ENCODE measurements at regions not wholly inside any gene's neighbourhood (a gene's known extent, or its start where the extent isn't known, plus 50 kb on each side); places are given as distances from the start of the nearest gene placed in this dataset.
A peak's percentile ranks its signal among the peaks of the same experiment; 100 is the strongest.

GRCh38 chr11:45365961-45366618 lies 79.9 kb upstream of the SYT13 start:
- Histone ChIP-seq H3K27ac (no peak overlapping the region), H3K4me3 (no peak overlapping the region), H3K4me1 (peaks cover 0 to 9% of the 10 kb centered on the region in 2 donors), H3K27me3 (no peaks in the 10 kb centered on the region), H3K9me3 (no peaks in the 10 kb centered on the region), H3K36me3 (no peaks in the 10 kb centered on the region)
- no peak for DNase-seq (ENCODE audit: low spot score)
- TF ChIP-seq CTCF (IDR thresholded peaks at IDR 0.05): no peak

GRCh38 chr11:45362636-45363035 lies 76.5 kb upstream of the SYT13 start:
- H3K9me3 ChIP-seq: no peaks in the 10 kb centered on the region
- TF ChIP-seq CTCF (IDR thresholded peaks at IDR 0.05): no peak
- no peak overlapping the region for H3K4me3 ChIP-seq
- peaks cover 0 to 9% of the 10 kb centered on the region in 2 donors for H3K4me1 ChIP-seq
- H3K36me3 ChIP-seq: no peaks in the 10 kb centered on the region
- H3K27me3 ChIP-seq: no peaks in the 10 kb centered on the region
- no peak overlapping the region for H3K27ac ChIP-seq
- no peak for DNase-seq (ENCODE audit: low spot score)

DNA sequence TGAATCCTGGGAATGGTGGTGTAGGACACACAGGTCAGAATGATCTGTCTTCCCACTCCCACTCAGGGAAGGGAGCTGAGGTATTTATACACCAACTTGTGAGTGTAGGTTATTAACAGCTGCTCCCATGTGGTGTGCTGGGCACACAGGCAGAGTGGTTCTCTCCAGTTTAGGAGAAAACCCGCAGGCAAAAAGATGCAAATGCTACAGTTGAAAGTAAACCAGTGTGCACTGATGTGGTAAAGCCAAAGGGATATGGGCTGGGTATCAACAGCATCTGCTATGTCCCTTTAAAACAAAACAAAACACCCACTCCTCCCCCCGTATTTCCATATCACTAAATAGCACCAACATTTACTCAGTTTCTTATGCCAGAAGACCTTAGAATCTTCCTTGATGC lies 75.4 kb upstream of the SYT13 start:
- Histone ChIP-seq H3K27me3 (no peaks in the 10 kb centered on the region), H3K4me3 (no peak overlapping the region), H3K4me1 (peaks cover 0 to 6% of the 10 kb centered on the region in 2 donors), H3K27ac (no peak overlapping the region), H3K9me3 (no peaks in the 10 kb centered on the region), H3K36me3 (no peaks in the 10 kb centered on the region)
- TF ChIP-seq CTCF (IDR thresholded peaks at IDR 0.05): no peak
- no peak for DNase-seq (ENCODE audit: low spot score)

DNA sequence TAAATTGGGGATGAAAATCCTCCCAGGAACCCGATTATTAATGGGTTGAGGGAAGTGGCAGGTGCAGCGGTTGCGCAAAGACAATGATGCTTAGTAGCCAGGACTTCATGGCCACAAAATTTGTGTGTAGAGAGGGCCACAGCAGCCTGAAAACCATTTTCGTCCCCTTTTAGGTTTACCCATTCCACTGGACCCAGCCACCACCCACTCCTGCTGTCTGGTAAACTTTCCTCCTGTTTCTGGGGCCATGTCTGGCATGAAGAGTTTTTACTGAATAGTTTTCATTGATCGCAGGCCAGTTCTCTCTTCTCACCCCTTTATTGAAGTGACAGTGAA lies 69.5 kb upstream of the SYT13 start:
- no peaks in the 10 kb centered on the region for H3K27me3 ChIP-seq
- H3K36me3 ChIP-seq: no peaks in the 10 kb centered on the region
- no peaks in the 10 kb centered on the region for H3K9me3 ChIP-seq
- no peak for TF ChIP-seq CTCF (IDR thresholded peaks at IDR 0.05)
- peak overlapping the region; percentile 72 to 77 for H3K4me3 ChIP-seq
- peak overlapping the region; percentile 64 to 76 for H3K27ac ChIP-seq
- H3K4me1 ChIP-seq: peaks cover 0 to 9% of the 10 kb centered on the region in 2 donors
- no peak for DNase-seq (ENCODE audit: low spot score)

DNA sequence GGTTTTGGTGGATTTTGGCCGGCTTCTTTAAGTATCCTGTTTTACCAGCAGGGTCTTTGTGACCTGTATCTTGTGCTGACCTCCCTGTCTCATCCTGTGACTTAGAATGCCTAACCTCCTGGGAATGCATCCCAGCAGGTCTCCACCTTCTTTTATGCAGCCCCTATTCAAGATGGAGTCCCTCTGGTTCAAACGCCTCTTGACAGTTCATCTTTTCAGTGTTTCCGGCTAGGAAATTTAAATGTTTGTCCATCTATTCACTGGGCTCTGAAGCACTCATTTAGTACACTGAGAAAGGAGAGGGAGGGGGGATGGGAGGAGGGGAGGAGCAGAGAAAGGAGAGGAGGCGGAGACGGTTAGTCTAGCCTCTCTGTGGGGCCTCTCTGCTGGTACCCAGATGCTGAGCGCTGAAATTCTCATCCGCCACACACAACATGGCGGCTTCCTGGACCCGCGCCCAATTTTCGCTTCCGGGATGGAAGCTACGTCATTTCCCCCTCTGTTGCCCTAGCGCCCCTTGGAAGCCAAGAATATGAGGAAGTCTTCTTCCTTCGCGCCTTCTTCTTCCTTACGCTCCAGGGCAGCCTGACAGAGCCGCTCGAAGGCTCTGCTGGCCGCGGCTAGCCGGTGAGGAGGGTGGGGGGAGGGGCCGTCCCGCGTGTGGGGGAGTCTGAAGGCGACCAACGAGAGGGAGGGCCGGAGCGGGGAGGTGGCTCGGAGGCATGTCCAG lies 69.0 kb upstream of the SYT13 start:
- peak overlapping the region; percentile 72 to 77 for H3K4me3 ChIP-seq
- DNase-seq (ENCODE audit: low spot score): peak; percentile 88
- peaks cover 0 to 9% of the 10 kb centered on the region in 2 donors for H3K4me1 ChIP-seq
- H3K36me3 ChIP-seq: no peaks in the 10 kb centered on the region
- peak overlapping the region; percentile 64 to 76 for H3K27ac ChIP-seq
- H3K9me3 ChIP-seq: no peaks in the 10 kb centered on the region
- H3K27me3 ChIP-seq: no peaks in the 10 kb centered on the region
- no peak for TF ChIP-seq CTCF (IDR thresholded peaks at IDR 0.05)
